ENCODE measurements at regions not wholly inside any gene's neighbourhood (a gene's known extent, or its start where the extent isn't known, plus 50 kb on each side); places are given as distances from the start of the nearest gene placed in this dataset.

DNA sequence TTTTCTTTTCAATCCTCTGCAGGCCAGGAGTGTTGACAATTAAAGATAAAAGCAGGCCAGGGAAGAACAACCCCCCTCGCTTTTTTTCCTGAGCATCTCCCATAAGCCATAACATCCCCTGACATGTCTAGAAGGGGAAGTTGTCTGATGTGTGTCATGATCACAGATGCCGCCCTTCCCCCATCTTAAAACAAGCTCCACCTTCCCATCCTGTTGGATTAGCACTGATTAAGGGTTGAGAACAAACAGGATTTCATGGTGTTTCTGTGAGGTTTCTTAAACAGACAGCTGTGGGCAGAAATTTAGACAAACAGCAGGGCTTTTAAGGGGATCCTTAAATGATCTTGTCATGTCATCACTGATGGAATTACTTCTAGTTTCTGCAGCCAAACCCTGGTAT, 59.4 kb upstream of the UPP2 start:
- TF ChIP-seq POLR2A (IDR thresholded peaks at IDR 0.05; ENCODE audit: borderline replicate concordance, extremely low read depth, insufficient read depth, insufficient read length) (no peak), SIN3A (IDR thresholded peaks at IDR 0.05; ENCODE audit: low read depth) (no peak)
- TF ChIP-seq, protein P1, sequence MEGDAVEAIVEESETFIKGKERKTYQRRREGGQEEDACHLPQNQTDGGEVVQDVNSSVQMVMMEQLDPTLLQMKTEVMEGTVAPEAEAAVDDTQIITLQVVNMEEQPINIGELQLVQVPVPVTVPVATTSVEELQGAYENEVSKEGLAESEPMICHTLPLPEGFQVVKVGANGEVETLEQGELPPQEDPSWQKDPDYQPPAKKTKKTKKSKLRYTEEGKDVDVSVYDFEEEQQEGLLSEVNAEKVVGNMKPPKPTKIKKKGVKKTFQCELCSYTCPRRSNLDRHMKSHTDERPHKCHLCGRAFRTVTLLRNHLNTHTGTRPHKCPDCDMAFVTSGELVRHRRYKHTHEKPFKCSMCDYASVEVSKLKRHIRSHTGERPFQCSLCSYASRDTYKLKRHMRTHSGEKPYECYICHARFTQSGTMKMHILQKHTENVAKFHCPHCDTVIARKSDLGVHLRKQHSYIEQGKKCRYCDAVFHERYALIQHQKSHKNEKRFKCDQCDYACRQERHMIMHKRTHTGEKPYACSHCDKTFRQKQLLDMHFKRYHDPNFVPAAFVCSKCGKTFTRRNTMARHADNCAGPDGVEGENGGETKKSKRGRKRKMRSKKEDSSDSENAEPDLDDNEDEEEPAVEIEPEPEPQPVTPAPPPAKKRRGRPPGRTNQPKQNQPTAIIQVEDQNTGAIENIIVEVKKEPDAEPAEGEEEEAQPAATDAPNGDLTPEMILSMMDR (IDR thresholded peaks at IDR 0.05 in 2 of 3, conservative IDR thresholded peaks at IDR 0.05 in 1 of 3; ENCODE audit: borderline replicate concordance in 1 of 3, insufficient read depth in 1 of 3, low read depth in 2 of 3, low read length in 2 of 3) = no peak
- TF ChIP-seq, protein P2, sequence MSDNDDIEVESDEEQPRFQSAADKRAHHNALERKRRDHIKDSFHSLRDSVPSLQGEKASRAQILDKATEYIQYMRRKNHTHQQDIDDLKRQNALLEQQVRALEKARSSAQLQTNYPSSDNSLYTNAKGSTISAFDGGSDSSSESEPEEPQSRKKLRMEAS (IDR thresholded peaks at IDR 0.05) = no peak
